Stomach (tissue), 8 donors: ENCODE measurements at regions not wholly inside any gene's neighbourhood (a gene's known extent, or its start where the extent isn't known, plus 50 kb on each side); places are given as distances from the start of the nearest gene placed in this dataset.

Source experiments
- DNase-seq, 2 donors: peaks; one replicate each; pipeline versions ENCODE4 v3.0.0 to v3.0.0-alpha.2; 2013 to 2019
- H3K27ac ChIP-seq, 5 donors: fragments of 200-600 bp in 4 of 5; sonication (generic) in 4 of 5; one replicate each; pipeline ENCODE4 v1.5.1; 2013 to 2019; ENCODE audit warnings: mild to moderate bottlenecking in 1 of 5, moderate library complexity in 1 of 5
- H3K27me3 ChIP-seq, 3 donors: fragments of 200-600 bp; sonication (generic); one replicate each; pipeline ENCODE4 v1.5.1; 2017 to 2019; ENCODE audit warnings: mixed run types in 1 of 3
- H3K36me3 ChIP-seq, 4 donors: fragments of 200-600 bp; sonication (generic); 1 replicate in 3 of 4; 2 replicates in 1 of 4; pipeline ENCODE4 v1.5.1; 2016 to 2019
- H3K4me1 ChIP-seq, 4 donors: fragments of 200-600 bp; sonication (generic); one replicate each; pipeline ENCODE4 v1.5.1; 2016 to 2019
- H3K4me3 ChIP-seq, 4 donors: fragments of 200-600 bp; sonication (generic) in 3 of 4; one replicate each; pipeline ENCODE4 v1.5.1; 2016 to 2019; ENCODE audit warnings: mild to moderate bottlenecking in 1 of 4
- H3K9me3 ChIP-seq, 4 donors: fragments of 200-600 bp; sonication (generic); one replicate each; pipeline ENCODE4 v1.5.1; 2016 to 2019
- EP300 ChIP-seq: sonication (generic); formaldehyde crosslinking; IDR thresholded peaks from one replicate; pipeline ENCODE4 v1.6.1; 2017; ENCODE audit warnings: antibody characterized with exemption
- POLR2A ChIP-seq, 4 donors: fragments of 450-650 bp; IDR thresholded peaks; one replicate each; pipeline ENCODE4 v1.6.1; 2016; ENCODE audit warnings: antibody characterized with exemption in 4 of 4, control low read depth in 2 of 4, mild to moderate bottlenecking in 1 of 4, moderate library complexity in 1 of 4
- POLR2AphosphoS5 ChIP-seq, 3 donors: sonication (generic); formaldehyde crosslinking; IDR thresholded peaks; one replicate each; pipeline ENCODE4 v1.6.1; 2016; ENCODE audit warnings: antibody characterized with exemption in 3 of 3
- WGBS, 5 donors: extraction: QIAGEN DNeasy Blood & Tissue Kit in 3 of 5; methylation state at CpG; one replicate each; pipeline versions ENCODE4 v1.1.5 to v1.1.7; 2013 to 2018; 5-methylcytosine and 5-hydroxymethylcytosine counted together
- intact Hi-C: fragments of 100-400 bp; cut with DNase I; formaldehyde crosslinking; loops from one replicate; pipeline ENCODE4 v1.15.1; 2023; ENCODE audit warnings: low total_unique reads
- TF ChIP-seq, protein P1 (sequence below), 7 experiments: fragments of 450-650 bp in 4 of 7; fragments of 200-600 bp in 3 of 7; sonication (generic) in 3 of 7; IDR thresholded peaks; one replicate each; pipeline ENCODE4 v1.5.1; 2016 to 2019; ENCODE audit warnings: antibody characterized with exemption in 7 of 7, control low read depth in 2 of 7, mild to moderate bottlenecking in 1 of 7
- donor health status: healthy with polysubstance abuse.
- donor health status: Bipolar disorder and iron deficiency.
- donor health status: healthy.

DNA sequence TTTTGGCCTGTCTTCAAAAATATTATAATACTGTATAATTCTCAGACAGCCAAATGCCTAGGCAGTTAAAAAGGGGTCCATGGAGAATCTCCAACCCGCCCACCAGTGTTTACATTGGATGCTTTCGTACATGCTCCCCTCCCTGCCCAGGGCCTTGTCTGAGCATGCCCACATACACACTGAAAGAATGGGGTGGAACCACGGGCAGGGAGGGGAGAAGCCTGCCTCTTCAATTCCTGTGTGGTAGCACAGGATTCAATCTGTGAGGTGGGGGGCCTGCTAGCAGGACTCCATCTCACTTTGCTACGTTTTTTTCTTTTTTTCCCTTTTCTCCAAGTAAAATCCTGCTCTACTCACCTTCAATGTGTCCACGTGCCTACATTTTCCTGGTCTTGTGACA, 314.7 kb upstream of the GRAMD2B start:
- TF ChIP-seq, protein P1, sequence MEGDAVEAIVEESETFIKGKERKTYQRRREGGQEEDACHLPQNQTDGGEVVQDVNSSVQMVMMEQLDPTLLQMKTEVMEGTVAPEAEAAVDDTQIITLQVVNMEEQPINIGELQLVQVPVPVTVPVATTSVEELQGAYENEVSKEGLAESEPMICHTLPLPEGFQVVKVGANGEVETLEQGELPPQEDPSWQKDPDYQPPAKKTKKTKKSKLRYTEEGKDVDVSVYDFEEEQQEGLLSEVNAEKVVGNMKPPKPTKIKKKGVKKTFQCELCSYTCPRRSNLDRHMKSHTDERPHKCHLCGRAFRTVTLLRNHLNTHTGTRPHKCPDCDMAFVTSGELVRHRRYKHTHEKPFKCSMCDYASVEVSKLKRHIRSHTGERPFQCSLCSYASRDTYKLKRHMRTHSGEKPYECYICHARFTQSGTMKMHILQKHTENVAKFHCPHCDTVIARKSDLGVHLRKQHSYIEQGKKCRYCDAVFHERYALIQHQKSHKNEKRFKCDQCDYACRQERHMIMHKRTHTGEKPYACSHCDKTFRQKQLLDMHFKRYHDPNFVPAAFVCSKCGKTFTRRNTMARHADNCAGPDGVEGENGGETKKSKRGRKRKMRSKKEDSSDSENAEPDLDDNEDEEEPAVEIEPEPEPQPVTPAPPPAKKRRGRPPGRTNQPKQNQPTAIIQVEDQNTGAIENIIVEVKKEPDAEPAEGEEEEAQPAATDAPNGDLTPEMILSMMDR (IDR thresholded peaks at IDR 0.05), result no peak
- TF ChIP-seq POLR2AphosphoS5 (IDR thresholded peaks at IDR 0.05), result no peak
- no peak for TF ChIP-seq EP300
- no peak for TF ChIP-seq POLR2A (IDR thresholded peaks at IDR 0.05)
- WGBS, 5 donors, result 74 to 82% (median 76%) methylated on average over 5 of the region's 5 CpGs
- Histone ChIP-seq H3K4me1 (no peaks in the 10 kb centered on the region), H3K4me3 (no peak overlapping the region), H3K27me3 (no peaks in the 10 kb centered on the region), H3K27ac (no peak overlapping the region), H3K36me3 (no peaks in the 10 kb centered on the region), H3K9me3 (peaks cover 0 to 15% (median 9%) of the 10 kb centered on the region in 4 donors)
- peak in 1 of 2 donors; percentile 11 for DNase-seq
- intact Hi-C loops, result no loop called here

DNA sequence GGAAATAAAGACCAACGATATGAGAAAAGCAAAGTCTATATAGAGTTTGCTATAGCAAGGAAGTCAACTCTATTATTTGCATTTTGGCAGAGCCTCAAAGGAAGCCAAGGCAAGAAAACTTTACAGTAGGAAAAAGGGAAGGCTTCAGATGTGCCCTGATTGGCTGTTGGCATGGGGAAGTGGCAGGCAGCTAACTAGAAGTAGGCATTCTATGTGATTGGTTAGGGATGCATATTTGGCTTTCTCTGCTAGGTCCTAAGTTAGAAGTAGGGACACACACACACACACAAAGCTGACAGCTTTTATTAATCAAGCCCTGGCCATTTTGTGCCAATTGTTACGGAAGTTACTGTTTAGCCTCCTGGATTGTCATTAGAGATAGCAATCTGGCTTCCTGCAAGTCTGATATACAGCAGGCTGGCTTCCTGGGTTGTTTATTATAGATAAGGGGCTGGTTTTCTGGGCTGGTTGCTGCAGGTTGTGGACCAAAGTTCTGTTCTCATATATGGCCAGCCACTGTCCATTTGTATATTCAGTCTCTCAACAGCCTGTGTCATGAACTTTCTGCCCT, 308.1 kb upstream of the GRAMD2B start:
- Histone ChIP-seq H3K27me3 (no peaks in the 10 kb centered on the region), H3K4me3 (no peak overlapping the region), H3K4me1 (no peaks in the 10 kb centered on the region), H3K27ac (no peak overlapping the region), H3K36me3 (no peaks in the 10 kb centered on the region), H3K9me3 (peaks cover 0 to 15% (median 9%) of the 10 kb centered on the region in 4 donors)
- 19 to 44% (median 36%) methylated on average over 1 to 2 of the region's 2 CpGs for WGBS, 5 donors
- DNase-seq, result no peak
- TF ChIP-seq POLR2A (IDR thresholded peaks at IDR 0.05) (no peak), EP300 (no peak), POLR2AphosphoS5 (IDR thresholded peaks at IDR 0.05) (no peak)
- TF ChIP-seq, protein P1 (IDR thresholded peaks at IDR 0.05), result no peak
- intact Hi-C loops, result no loop called here

DNA sequence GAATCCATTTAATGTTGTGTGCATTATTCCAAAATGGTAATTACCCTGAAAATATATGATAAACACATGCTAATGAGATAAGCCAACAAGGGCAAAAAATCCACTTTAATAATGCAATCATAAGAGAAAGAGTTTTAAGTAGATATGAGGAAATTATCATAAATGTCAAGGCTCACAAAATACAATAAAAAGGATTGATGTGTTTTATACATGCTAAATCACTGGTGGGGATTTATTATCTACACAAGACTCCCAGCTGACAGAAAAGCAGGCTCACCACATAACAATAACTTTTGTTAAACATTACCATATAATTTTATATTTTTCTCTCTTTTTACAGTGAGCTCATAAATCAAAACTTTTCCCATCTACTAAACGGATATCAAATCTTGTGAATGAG, 306.2 kb upstream of the GRAMD2B start:
- 44 to 77% (median 68%) methylated on average over 1 of the region's 1 CpG for WGBS, 5 donors
- DNase-seq, result no peak
- H3K27ac ChIP-seq, result no peak overlapping the region
- peaks cover 0 to 14% (median 9%) of the 10 kb centered on the region in 4 donors for H3K9me3 ChIP-seq
- intact Hi-C loops, result no loop called here
- H3K4me1 ChIP-seq, result no peaks in the 10 kb centered on the region
- TF ChIP-seq EP300, result no peak
- no peaks in the 10 kb centered on the region for H3K36me3 ChIP-seq
- H3K4me3 ChIP-seq, result no peak overlapping the region
- no peaks in the 10 kb centered on the region for H3K27me3 ChIP-seq

DNA sequence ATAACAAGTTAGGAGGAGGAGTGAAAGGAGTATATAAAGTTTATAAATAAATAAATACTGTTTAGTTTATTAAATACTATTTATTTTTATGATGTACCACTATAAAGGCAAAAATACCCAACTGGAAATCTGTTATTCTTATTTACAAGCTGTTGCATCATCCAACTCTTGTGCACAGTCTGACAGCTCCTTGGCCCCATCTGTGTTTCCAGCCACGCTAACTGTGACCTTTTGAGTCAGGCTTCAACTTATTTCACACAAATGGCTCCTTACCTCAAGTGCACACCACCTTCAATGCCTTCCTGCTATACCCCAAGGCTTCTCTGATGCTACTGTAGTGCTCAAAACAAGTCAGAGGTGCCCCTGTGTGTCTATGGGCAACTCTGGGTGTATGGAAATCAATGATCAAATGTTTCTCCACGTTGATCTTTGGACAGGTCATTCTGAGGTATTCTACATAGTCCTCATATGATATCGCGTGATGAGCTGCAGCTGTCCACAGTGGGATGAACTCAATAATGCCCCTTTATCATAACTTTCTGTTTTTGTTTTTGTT, 303.2 kb upstream of the GRAMD2B start:
- DNase-seq, result no peak
- intact Hi-C loops, result no loop called here
- no peak overlapping the region for H3K4me3 ChIP-seq
- H3K9me3 ChIP-seq, result no peaks in the 10 kb centered on the region
- H3K36me3 ChIP-seq, result no peaks in the 10 kb centered on the region
- TF ChIP-seq POLR2A (IDR thresholded peaks at IDR 0.05), result no peak
- TF ChIP-seq EP300, result no peak
- TF ChIP-seq POLR2AphosphoS5 (IDR thresholded peaks at IDR 0.05), result no peak
- TF ChIP-seq, protein P1 (IDR thresholded peaks at IDR 0.05), result no peak
- whole genome bisulfite sequencing, 5 donors, result 80 to 88% (median 82%) methylated on average over 4 of the region's 4 CpGs
- no peaks in the 10 kb centered on the region for H3K4me1 ChIP-seq
- H3K27me3 ChIP-seq, result no peaks in the 10 kb centered on the region
- no peak overlapping the region for H3K27ac ChIP-seq

DNA sequence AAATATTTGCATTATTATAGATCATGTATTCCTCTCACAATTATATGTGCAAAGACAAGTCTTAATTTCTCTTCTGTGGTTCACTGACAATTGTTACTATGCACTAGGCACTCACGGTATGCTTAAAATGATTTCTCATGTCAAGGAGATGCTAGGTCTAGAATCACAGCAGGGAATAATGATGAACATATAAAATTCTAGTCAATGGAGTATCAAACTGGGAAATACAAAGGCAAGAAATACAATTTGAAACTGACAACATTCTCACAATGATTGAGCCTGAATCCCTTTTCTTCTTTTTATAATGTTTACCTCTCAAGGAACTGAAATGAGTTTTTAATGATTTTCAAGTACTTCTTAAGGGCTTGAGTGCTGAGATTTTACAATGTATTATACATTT, 302.3 kb upstream of the GRAMD2B start:
- no peaks in the 10 kb centered on the region for H3K36me3 ChIP-seq
- intact Hi-C loops, result no loop called here
- no peak for DNase-seq
- H3K4me1 ChIP-seq, result no peaks in the 10 kb centered on the region
- H3K9me3 ChIP-seq, result no peaks in the 10 kb centered on the region
- TF ChIP-seq EP300 (no peak), POLR2AphosphoS5 (IDR thresholded peaks at IDR 0.05) (no peak), POLR2A (IDR thresholded peaks at IDR 0.05) (no peak)
- TF ChIP-seq, protein P1 (IDR thresholded peaks at IDR 0.05), result no peak
- no peak overlapping the region for H3K4me3 ChIP-seq
- no peaks in the 10 kb centered on the region for H3K27me3 ChIP-seq
- H3K27ac ChIP-seq, result no peak overlapping the region
- WGBS, 5 donors, result 83 to 95% (median 91%) methylated on average over 1 of the region's 1 CpG
